Thyroid gland (tissue), 4 donors: ENCODE measurements at regions not wholly inside any gene's neighbourhood (a gene's known extent, or its start where the extent isn't known, plus 50 kb on each side); places are given as distances from the start of the nearest gene placed in this dataset.

Experiments used
- DNase-seq, 2 donors: peaks; one replicate each; pipeline ENCODE4 v3.0.0-alpha.2; 2019
- H3K27ac ChIP-seq, 3 donors: fragments of 200-600 bp; sonication (generic); 1 replicate in 2 of 3; 2 replicates in 1 of 3; pipeline ENCODE4 v1.5.1; 2016 to 2019; ENCODE audit warnings: mild to moderate bottlenecking in 1 of 3, moderate library complexity in 1 of 3
- H3K27me3 ChIP-seq: fragments of 200-600 bp; sonication (generic); one replicate; pipeline ENCODE4 v1.5.1; 2019
- H3K36me3 ChIP-seq, 2 donors: fragments of 200-600 bp; sonication (generic); one replicate each; pipeline ENCODE4 v1.5.1; 2016 to 2019
- H3K4me1 ChIP-seq, 2 donors: fragments of 200-600 bp; sonication (generic); one replicate each; pipeline ENCODE4 v1.5.1; 2017 to 2019
- H3K4me3 ChIP-seq, 3 donors: fragments of 200-600 bp; sonication (generic); replicated peaks in 1 of 3; 1 replicate in 2 of 3; 2 replicates in 1 of 3; pipeline ENCODE4 v1.5.1; 2016; ENCODE audit warnings: mild to moderate bottlenecking in 1 of 3
- H3K9me3 ChIP-seq: fragments of 200-600 bp; sonication (generic); one replicate; pipeline ENCODE4 v1.5.1; 2017
- POLR2A ChIP-seq, 2 donors: fragments of 450-650 bp; IDR thresholded peaks; one replicate each; pipeline ENCODE4 v1.6.1; 2017; ENCODE audit warnings: antibody characterized with exemption in 2 of 2, mild to moderate bottlenecking in 2 of 2, moderate library complexity in 1 of 2
- WGBS, 2 donors: methylation state at CpG; one replicate each; pipeline ENCODE4 v1.1.5; 2017; 5-methylcytosine and 5-hydroxymethylcytosine counted together
- intact Hi-C: fragments of 100-400 bp; cut with DNase I; formaldehyde crosslinking; loops from one replicate; pipeline ENCODE4 v1.15.1; 2023
- TF ChIP-seq, protein P1 (sequence below), 6 experiments: fragments of 200-600 bp in 3 of 6; fragments of 450-650 bp in 3 of 6; sonication (generic) in 3 of 6; IDR thresholded peaks; one replicate each; pipeline ENCODE4 v1.5.1; 2016 to 2019; ENCODE audit warnings: antibody characterized with exemption in 6 of 6, mild to moderate bottlenecking in 2 of 6, inconsistent platforms in 1 of 6, moderate library complexity in 1 of 6

DNA sequence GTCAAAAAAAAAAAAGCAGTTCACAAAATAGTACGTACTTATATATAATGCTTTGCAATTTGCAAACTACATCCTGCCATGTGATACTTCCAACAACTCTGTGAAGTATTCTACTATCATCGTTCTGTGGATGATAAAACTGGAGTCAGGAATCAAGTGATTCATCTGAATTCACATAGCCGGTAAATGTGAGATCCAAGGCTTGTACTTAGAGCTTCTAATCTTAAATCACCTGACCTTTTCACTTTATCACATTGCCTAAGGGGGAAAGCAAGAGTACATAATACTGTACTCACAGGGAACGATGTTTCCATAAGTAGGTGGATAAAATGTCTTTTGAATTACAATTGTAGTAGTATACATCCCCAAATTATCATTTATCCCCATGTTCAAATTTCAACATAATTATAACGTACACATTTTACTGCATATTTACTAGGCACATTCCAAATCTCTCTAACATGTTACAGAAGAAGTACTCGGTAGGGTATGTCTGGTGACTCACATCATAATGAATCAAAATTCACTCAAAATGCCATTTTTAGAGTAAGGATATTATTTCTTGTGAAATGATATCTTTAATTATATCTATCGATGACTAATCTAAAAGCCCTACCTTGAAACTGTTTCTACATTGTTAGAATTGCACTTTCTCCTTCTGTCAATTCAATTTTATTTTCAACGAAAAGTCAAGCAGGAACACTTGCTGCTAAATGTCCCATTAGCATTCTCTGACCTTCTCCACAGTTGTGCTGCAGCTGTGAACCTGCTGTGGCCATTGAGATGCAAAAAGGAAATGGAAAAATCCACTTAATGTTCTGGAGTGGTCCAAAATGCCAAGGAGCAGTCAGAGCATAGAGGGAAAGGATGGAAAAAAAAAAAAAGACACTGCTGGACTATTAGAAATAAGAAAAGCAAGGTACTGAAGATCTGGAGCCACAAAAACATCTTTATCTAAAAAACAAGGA is 78.9 kb downstream of the OR2K2 start:
- TF ChIP-seq, protein P1, sequence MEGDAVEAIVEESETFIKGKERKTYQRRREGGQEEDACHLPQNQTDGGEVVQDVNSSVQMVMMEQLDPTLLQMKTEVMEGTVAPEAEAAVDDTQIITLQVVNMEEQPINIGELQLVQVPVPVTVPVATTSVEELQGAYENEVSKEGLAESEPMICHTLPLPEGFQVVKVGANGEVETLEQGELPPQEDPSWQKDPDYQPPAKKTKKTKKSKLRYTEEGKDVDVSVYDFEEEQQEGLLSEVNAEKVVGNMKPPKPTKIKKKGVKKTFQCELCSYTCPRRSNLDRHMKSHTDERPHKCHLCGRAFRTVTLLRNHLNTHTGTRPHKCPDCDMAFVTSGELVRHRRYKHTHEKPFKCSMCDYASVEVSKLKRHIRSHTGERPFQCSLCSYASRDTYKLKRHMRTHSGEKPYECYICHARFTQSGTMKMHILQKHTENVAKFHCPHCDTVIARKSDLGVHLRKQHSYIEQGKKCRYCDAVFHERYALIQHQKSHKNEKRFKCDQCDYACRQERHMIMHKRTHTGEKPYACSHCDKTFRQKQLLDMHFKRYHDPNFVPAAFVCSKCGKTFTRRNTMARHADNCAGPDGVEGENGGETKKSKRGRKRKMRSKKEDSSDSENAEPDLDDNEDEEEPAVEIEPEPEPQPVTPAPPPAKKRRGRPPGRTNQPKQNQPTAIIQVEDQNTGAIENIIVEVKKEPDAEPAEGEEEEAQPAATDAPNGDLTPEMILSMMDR (IDR thresholded peaks at IDR 0.05) = no peak
- no peak for TF ChIP-seq POLR2A (IDR thresholded peaks at IDR 0.05)
- Histone ChIP-seq H3K27ac (no peak overlapping the region), H3K4me1 (no peaks in the 10 kb centered on the region), H3K27me3 (no peaks in the 10 kb centered on the region), H3K4me3 (no peak overlapping the region), H3K36me3 (no peaks in the 10 kb centered on the region), H3K9me3 (no peaks in the 10 kb centered on the region)
- intact Hi-C loops = no loop called here
- no peak for DNase-seq
- 84 to 85% methylated on average over 8 of the region's 8 CpGs for WGBS, 2 donors

DNA sequence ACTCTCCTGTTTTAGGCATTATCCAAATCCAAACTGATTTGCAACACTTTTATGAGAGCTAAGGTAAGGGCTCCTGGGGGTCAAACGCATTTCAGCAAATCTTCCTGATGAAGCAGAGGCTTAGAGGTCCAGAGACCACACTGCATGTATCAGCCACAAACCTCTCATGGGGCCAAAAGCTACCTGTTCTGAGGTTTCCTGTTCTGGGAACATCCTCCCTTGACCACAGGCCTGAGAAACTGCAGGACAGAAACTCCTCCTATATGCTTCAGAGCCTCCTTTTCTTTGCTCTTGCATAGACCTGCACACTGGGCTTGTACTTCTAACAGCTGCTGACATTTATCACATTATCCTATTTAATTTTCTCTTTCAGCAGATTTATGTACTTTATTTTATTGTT is 92.6 kb downstream of the OR2K2 start:
- H3K9me3 ChIP-seq = no peaks in the 10 kb centered on the region
- WGBS, 2 donors = 73 to 78% methylated on average over 1 of the region's 1 CpG
- H3K4me3 ChIP-seq = no peak overlapping the region
- TF ChIP-seq, protein P1 (IDR thresholded peaks at IDR 0.05) = no peak
- TF ChIP-seq POLR2A (IDR thresholded peaks at IDR 0.05) = no peak
- no peaks in the 10 kb centered on the region for H3K36me3 ChIP-seq
- H3K27ac ChIP-seq = no peak overlapping the region
- H3K4me1 ChIP-seq = no peaks in the 10 kb centered on the region
- H3K27me3 ChIP-seq = no peaks in the 10 kb centered on the region
- DNase-seq = no peak
- intact Hi-C loops = no loop called here

DNA sequence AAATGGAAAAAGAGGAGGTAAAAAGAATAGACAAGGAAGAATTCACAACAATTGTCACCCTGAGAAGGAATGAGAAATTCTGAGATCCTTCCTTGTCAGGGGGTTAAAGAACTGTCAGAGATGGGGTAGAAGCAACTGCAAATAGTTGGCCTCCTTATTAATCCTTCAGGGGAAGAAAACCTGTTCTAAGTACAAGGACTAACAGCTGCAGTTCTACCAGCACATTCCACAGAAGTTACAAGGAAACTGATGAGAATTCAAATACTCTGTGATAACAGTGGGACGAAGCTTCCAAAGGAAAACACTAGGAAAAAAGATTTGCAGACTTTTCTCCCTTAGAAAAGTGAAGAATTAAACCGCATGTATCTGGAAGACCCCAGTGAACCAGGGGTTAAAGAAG is 93.7 kb downstream of the OR2K2 start:
- Histone ChIP-seq H3K27me3 (no peaks in the 10 kb centered on the region), H3K36me3 (no peaks in the 10 kb centered on the region), H3K9me3 (no peaks in the 10 kb centered on the region), H3K27ac (no peak overlapping the region), H3K4me3 (no peak overlapping the region), H3K4me1 (no peaks in the 10 kb centered on the region)
- intact Hi-C loops = no loop called here
- WGBS, 2 donors = 41 to 59% methylated on average over 2 of the region's 2 CpGs
- TF ChIP-seq, protein P1 (IDR thresholded peaks at IDR 0.05) = no peak
- no peak for TF ChIP-seq POLR2A (IDR thresholded peaks at IDR 0.05)
- DNase-seq = no peak

DNA sequence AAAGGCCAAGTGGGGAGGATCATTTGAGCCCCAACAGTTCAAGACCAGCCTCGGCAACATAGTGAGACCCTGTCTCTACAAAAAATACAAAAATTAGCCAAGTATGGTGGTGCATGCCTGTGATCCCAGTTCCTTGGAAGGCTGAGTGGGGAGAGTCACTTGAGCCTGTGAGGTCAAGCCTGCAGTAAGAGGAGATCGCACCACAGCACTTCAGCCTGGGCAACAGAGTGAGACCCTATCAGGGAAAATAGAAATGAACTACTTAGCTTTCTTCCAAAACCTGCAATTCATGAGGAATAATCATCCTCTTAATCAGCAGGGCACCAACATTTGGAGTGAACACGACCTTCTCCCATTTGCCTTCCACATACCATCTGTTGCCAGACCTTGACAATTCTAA is 96.1 kb downstream of the OR2K2 start:
- intact Hi-C loops = no loop called here
- Histone ChIP-seq H3K27me3 (no peaks in the 10 kb centered on the region), H3K4me3 (no peak overlapping the region), H3K27ac (no peak overlapping the region), H3K4me1 (no peaks in the 10 kb centered on the region), H3K9me3 (no peaks in the 10 kb centered on the region), H3K36me3 (no peaks in the 10 kb centered on the region)
- 82 to 89% methylated on average over 3 of the region's 3 CpGs for WGBS, 2 donors
- no peak for TF ChIP-seq POLR2A (IDR thresholded peaks at IDR 0.05)
- TF ChIP-seq, protein P1 (IDR thresholded peaks at IDR 0.05) = no peak
- no peak for DNase-seq

DNA sequence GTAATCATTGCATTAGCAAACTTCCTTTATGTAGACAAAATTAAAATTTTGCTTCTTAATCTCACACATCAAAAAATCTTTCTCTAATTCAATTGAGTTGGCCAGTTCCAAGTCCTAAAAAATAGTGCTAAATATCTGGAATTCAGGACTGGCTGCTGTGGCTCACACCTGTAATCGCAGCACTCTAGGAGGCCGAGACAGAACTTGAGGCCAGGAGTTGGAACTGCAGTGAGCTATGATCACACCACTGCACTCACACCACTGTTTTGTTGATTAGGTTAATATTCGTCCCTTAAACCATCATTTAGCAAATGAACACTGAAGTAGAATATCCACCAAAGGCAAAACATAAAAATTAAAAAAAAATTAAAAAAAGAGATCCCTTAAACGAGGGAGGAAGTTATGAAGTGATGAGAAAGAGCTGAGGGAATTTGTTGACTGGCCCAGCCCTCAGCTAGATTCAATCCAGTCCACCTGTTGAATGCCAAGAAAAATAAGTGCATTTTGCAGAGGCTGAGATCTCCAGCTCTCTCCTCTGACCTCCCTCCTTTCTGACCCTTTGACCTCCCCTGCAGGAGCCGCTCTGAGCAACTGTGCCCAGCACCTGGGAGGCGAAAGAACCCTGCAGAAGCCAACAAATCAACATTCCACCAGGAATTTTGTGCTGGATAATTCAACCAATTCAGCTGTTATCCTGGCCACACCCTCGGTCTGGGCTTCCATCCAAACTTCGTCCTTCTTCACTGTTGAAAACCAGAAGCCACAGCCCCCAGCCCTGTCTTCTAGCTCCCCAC is 96.8 kb downstream of the OR2K2 start:
- no peaks in the 10 kb centered on the region for H3K4me1 ChIP-seq
- no peaks in the 10 kb centered on the region for H3K27me3 ChIP-seq
- DNase-seq = no peak
- intact Hi-C loops = no loop called here
- 43 to 50% methylated on average over 8 of the region's 8 CpGs for WGBS, 2 donors
- no peak overlapping the region for H3K4me3 ChIP-seq
- TF ChIP-seq, protein P1 (IDR thresholded peaks at IDR 0.05) = no peak
- no peak for TF ChIP-seq POLR2A (IDR thresholded peaks at IDR 0.05)
- no peak overlapping the region for H3K27ac ChIP-seq
- H3K9me3 ChIP-seq = no peaks in the 10 kb centered on the region
- H3K36me3 ChIP-seq = no peaks in the 10 kb centered on the region
